Kidney (tissue), 10 donors: ENCODE measurements at regions not wholly inside any gene's neighbourhood (a gene's known extent, or its start where the extent isn't known, plus 50 kb on each side); places are given as distances from the start of the nearest gene placed in this dataset.
A peak's percentile ranks its signal among the peaks of the same experiment; 100 is the strongest.
"Not testable (repeated sequence)": the region's sequence is repeated elsewhere in the genome, so short reads cannot be mapped to it uniquely, and the experiment has no call there.

ENCODE experiments used
- DNase-seq, 5 donors: peaks; one replicate each; pipeline ENCODE4 v3.0.0-alpha.2; 2013 to 2020
- FAIRE-seq: peaks from 2 replicates; lab custom pipeline; 2012; peaks lifted over from hg19 to GRCh38; lab: Jason Lieb, UNC
- H3K27ac ChIP-seq, 2 donors: one replicate each; pipeline ENCODE4 v1.7.0; 2013; ENCODE audit warnings: low read depth in 2 of 2, low read length in 2 of 2, inconsistent platforms in 1 of 2
- H3K27me3 ChIP-seq: one replicate; pipeline ENCODE4 v1.7.1; 2013; ENCODE audit warnings: low read length, inconsistent platforms; ENCODE audit not compliant: control insufficient read depth, insufficient read depth
- H3K36me3 ChIP-seq, 3 donors: one replicate each; pipeline versions ENCODE4 v1.7.0 to v1.7.1; 2013; ENCODE audit warnings: low read length in 3 of 3, control low read depth in 1 of 3, inconsistent platforms in 1 of 3; ENCODE audit not compliant: insufficient read depth in 3 of 3, control insufficient read depth in 2 of 3
- H3K4me1 ChIP-seq, 3 donors: one replicate each; pipeline versions ENCODE4 v1.7.0 to v1.7.1; 2013; ENCODE audit warnings: low read length in 3 of 3, inconsistent platforms in 1 of 3, low read depth in 1 of 3; ENCODE audit not compliant: control insufficient read depth in 2 of 3, insufficient read depth in 2 of 3
- H3K4me3 ChIP-seq, 3 donors: one replicate each; pipeline versions ENCODE4 v1.7.0 to v1.8.1; 2013; ENCODE audit warnings: low read length in 3 of 3, control low read depth in 1 of 3, inconsistent platforms in 1 of 3
- H3K9ac ChIP-seq, 3 donors: one replicate each; pipeline versions ENCODE4 v1.7.0 to v1.7.1; 2013; ENCODE audit warnings: low read length in 3 of 3, control low read depth in 1 of 3, inconsistent platforms in 1 of 3
- H3K9me3 ChIP-seq, 3 donors: one replicate each; pipeline versions ENCODE4 v1.7.0 to v1.7.1; 2013; ENCODE audit warnings: low read length in 3 of 3, control low read depth in 1 of 3, inconsistent platforms in 1 of 3; ENCODE audit not compliant: control insufficient read depth in 2 of 3, insufficient read depth in 1 of 3
- intact Hi-C: fragments of 100-400 bp; cut with DNase I; formaldehyde crosslinking; loops from one replicate; pipeline ENCODE4 v1.11.1; 2022
- donor health status: control.
- donor health status: control.
- donor health status: DM: yes; HTN: yes; CAD: no.
- donor health status: Normal renal cell carcinoma (clear cell type).

DNA sequence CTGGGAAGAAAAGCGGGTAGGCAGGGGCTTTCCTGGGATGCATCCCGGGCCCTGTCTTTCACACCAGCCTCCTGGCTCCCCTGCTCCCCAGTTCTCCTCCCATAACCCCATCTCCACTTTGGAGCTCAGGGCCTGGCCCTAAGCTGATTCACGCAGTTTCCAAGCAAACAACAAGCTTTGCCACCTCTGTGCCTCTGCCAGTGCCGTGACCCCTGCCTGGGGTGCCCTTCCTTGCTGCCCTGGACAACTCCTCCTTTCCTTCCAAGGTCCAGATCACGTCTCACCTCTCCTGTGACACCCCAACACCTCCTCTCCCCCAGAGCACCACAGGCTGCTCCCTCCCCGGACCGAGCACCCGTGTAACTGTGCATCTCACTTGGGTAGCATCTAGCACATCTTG, 184.5 kb downstream of the NPIPB11 start:
- DNase-seq, H3K4me1 ChIP-seq, H3K36me3 ChIP-seq, FAIRE-seq, H3K27me3 ChIP-seq, H3K27ac ChIP-seq, H3K4me3 ChIP-seq, intact Hi-C loops, H3K9ac ChIP-seq, H3K9me3 ChIP-seq: not testable (repeated sequence)

DNA sequence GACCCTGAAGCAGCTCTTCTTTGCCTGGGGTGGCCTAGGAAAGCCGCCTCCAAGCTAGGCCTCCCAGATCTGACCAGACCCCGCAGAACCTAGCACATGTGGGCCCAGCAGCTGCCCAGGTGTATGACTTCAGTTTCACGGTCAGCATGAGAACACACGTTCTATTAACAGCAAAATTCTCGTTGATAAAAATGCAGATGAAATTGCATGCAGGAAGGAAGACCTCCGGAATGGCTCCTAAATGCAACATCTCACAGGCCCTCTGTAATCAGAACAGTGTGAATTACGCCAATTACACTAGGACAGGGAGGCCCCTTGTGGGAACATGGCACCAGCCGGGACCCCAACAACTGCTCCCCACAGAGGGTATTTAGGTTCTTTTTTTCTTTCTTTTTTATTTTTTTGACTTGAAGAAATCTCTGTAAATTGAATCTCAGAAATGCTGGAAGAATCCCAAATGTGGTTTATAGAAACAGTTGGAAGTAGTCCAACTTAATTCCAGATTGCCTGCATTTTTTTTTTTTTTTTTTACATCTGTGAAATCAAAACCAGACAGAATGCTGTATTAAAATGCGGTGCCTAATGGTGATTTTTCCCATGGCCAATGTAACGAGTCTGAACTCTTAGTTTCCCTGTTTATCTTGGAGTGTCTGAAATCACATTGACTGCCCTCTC, 185.1 kb downstream of the NPIPB11 start:
- intact Hi-C loops, H3K9ac ChIP-seq, H3K27me3 ChIP-seq, FAIRE-seq, H3K36me3 ChIP-seq, H3K9me3 ChIP-seq, H3K4me1 ChIP-seq, H3K4me3 ChIP-seq, H3K27ac ChIP-seq: not testable (repeated sequence)
- peak in 2 of 5 donors; percentile 20 to 45 for DNase-seq

DNA sequence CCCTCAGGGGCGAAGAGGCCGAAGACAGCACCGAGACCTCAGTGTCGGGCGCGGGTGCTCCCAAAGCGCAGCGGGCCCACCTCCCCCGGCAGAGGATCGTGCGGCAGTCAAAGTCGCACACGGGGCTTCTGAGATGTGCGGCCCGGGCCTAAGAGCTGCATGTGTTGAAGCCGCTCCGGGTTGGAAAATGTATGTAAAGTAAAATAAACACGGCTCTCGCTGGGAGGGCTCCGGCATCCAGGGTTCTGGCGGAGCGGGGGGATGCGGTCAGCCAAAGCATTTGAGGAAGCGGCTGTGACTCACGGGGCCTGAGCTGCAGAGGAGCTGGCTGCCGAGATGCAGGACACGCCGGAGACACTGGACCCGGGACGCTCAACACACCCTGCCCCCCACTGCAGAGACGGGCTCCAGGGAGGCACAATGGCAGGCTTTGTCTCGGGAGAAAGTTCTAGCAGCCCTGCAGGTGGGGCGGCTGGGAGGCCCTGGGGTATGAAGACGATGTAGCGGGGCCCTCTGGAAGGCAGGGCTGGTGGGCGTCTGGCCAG, 185.8 kb downstream of the NPIPB11 start:
- H3K36me3 ChIP-seq, H3K9me3 ChIP-seq, H3K27me3 ChIP-seq, H3K27ac ChIP-seq, FAIRE-seq, H3K4me1 ChIP-seq, H3K4me3 ChIP-seq, intact Hi-C loops, H3K9ac ChIP-seq: not testable (repeated sequence)
- peak in 4 of 5 donors; percentile 57 to 66 (median 60) for DNase-seq

DNA sequence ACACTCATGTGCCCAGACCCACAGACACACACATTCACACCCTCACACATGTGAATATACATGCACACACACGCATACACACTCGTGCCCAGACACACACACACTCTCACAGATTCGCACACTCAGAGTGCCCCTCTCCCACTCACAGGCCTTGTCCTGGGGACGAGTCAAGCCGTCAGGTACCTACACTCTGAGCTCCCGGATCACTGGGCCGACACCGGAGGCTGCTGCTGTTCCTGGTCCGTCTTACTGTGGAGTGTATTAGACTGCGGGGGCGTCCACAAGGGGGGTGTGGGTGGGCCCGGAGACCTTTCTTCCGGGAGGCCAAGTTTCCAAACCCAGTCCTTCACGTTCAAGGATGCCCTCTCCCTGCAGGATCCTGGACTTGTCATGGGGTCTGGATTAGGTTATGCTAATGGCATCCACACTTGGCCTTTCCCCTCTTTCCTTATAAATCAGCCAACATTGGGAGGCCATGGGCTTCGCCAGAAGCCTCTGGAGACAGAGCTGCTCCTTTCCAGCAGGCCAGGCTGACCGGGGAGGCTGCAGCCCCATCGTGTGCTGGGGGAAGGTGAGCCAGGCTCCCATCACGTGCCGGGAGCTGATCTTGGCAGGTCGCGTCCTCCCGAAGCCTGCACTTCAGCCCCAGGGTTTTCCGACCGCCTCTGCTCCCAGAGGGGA, 186.4 kb downstream of the NPIPB11 start:
- H3K4me3 ChIP-seq, FAIRE-seq, H3K9me3 ChIP-seq, H3K36me3 ChIP-seq, intact Hi-C loops, H3K4me1 ChIP-seq, H3K9ac ChIP-seq, H3K27me3 ChIP-seq, H3K27ac ChIP-seq: not testable (repeated sequence)
- DNase-seq = peak in 1 of 5 donors; percentile 38

- H3K9me3 ChIP-seq, intact Hi-C loops: not testable (repeated sequence)
Observed at GRCh38 chr16:29219562-29219961, 186.9 kb downstream of the NPIPB11 start.

DNA sequence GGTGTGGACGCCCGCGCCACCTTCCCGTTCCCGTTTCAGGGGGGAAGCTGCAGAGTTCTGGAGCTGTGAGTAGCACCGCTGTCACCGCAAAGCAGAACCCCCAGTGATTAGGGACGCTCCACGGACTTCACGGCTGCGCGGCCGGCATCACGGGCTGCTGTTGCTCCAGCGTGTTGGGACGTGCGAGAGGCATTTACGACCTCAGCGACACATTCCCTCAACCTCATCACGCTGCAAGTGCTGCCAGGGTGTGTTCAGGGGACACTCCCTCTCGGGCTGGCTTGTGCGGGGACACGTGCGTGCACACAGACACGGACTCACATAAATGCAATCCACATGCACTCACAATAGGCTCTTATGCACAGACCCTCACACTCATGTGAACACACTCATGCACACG, 187.9 kb downstream of the NPIPB11 start:
- H3K27me3 ChIP-seq, FAIRE-seq, H3K9me3 ChIP-seq, H3K36me3 ChIP-seq, H3K4me1 ChIP-seq, H3K9ac ChIP-seq, H3K27ac ChIP-seq, H3K4me3 ChIP-seq, intact Hi-C loops: not testable (repeated sequence)
- peak in 1 of 5 donors; percentile 13 for DNase-seq

More at GRCh38 chr16:29219562-29219961, 186.9 kb downstream of the NPIPB11 start:
- not testable (repeated sequence) for H3K27ac ChIP-seq, H3K4me1 ChIP-seq, H3K27me3 ChIP-seq, H3K4me3 ChIP-seq, DNase-seq, H3K36me3 ChIP-seq, H3K9ac ChIP-seq, FAIRE-seq

DNA sequence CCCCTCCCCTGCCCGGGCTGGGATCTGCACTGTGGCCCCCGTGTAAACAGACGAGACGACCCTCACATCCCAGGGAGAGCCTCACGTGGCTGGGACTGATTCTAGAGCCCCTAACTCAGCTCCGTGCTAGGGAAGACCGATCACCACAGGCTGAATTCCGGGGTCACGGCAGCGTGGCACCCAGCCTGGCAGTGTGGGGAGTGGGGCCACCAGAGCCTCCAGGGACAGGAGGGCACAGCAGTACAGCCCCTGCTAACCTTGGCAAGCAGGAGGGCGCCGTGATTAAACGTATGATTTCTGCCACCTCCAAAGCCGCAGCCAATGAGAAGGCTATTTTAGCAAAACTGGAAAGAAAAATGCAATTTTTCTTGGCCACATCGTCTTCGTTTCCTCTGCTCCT, 188.3 kb downstream of the NPIPB11 start:
- H3K4me3 ChIP-seq, H3K27ac ChIP-seq, H3K9me3 ChIP-seq, DNase-seq, H3K36me3 ChIP-seq, H3K9ac ChIP-seq, H3K27me3 ChIP-seq, FAIRE-seq, intact Hi-C loops, H3K4me1 ChIP-seq: not testable (repeated sequence)

GRCh38 chr16:29217752-29218126, 188.8 kb downstream of the NPIPB11 start:
- H3K9me3 ChIP-seq, FAIRE-seq, H3K9ac ChIP-seq, DNase-seq, intact Hi-C loops, H3K27ac ChIP-seq, H3K27me3 ChIP-seq, H3K4me1 ChIP-seq, H3K4me3 ChIP-seq, H3K36me3 ChIP-seq: not testable (repeated sequence)
